Nephron progenitor cell (in vitro differentiated cells): ENCODE measurements at regions not wholly inside any gene's neighbourhood (a gene's known extent, or its start where the extent isn't known, plus 50 kb on each side); places are given as distances from the start of the nearest gene placed in this dataset.

Experiments used
- DNase-seq: peaks from one replicate; pipeline ENCODE4 v3.0.0; 2021
- H3K27ac Mint-ChIP-seq: 2 replicates; pipeline ENCODE4 v1.8.0; 2021; ENCODE audit warnings: mild to moderate bottlenecking, moderate library complexity, mixed read lengths
- H3K27me3 Mint-ChIP-seq: 2 replicates; pipeline ENCODE4 v1.8.0; 2021; ENCODE audit warnings: mild to moderate bottlenecking, low read depth, mixed read lengths; ENCODE audit not compliant: poor library complexity
- H3K36me3 Mint-ChIP-seq: 2 replicates; pipeline ENCODE4 v1.8.0; 2021; ENCODE audit warnings: low read depth, mixed read lengths
- H3K4me1 Mint-ChIP-seq: 2 replicates; pipeline ENCODE4 v1.8.0; 2021; ENCODE audit warnings: mixed read lengths
- H3K4me3 Mint-ChIP-seq: 2 replicates; pipeline ENCODE4 v1.8.0; 2021; ENCODE audit warnings: mild to moderate bottlenecking, moderate library complexity, mixed read lengths
- H3K9me3 Mint-ChIP-seq: 2 replicates; pipeline ENCODE4 v1.8.0; 2021; ENCODE audit warnings: mild to moderate bottlenecking, moderate library complexity, mixed read lengths
- TF ChIP-seq, protein P1 (sequence below): fragments of 200-600 bp; sonication (generic); IDR thresholded peaks from 2 replicates; pipeline ENCODE4 v1.5.0; 2021; ENCODE audit warnings: antibody characterized with exemption

DNA sequence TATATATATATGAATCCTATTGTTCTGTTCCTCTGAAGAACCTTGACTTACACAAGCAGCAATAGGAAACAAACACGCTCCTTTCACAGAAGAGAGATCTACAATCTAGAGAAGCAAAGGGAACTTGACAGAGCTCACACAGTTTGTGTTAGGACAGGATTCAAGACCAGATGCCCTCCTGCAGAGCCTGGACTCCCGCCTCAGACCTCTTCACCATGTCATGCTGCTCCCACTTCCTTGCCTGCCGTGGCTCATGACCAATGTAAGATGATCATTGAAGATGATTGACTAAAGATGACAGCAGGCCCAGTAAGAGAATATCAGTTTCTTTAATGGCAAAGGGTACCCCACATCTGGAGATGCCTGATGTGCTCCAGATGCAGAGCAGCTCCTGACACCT is 111.2 kb upstream of the AGAP1 start:
- Mint-ChIP-seq H3K27ac (no peak overlapping the region), H3K4me1 (no peaks in the 10 kb centered on the region), H3K9me3 (no peaks in the 10 kb centered on the region), H3K27me3 (peaks cover 9% of the 10 kb centered on the region), H3K4me3 (no peak overlapping the region), H3K36me3 (no peaks in the 10 kb centered on the region)
- DNase-seq, result no peak
- TF ChIP-seq, protein P1, sequence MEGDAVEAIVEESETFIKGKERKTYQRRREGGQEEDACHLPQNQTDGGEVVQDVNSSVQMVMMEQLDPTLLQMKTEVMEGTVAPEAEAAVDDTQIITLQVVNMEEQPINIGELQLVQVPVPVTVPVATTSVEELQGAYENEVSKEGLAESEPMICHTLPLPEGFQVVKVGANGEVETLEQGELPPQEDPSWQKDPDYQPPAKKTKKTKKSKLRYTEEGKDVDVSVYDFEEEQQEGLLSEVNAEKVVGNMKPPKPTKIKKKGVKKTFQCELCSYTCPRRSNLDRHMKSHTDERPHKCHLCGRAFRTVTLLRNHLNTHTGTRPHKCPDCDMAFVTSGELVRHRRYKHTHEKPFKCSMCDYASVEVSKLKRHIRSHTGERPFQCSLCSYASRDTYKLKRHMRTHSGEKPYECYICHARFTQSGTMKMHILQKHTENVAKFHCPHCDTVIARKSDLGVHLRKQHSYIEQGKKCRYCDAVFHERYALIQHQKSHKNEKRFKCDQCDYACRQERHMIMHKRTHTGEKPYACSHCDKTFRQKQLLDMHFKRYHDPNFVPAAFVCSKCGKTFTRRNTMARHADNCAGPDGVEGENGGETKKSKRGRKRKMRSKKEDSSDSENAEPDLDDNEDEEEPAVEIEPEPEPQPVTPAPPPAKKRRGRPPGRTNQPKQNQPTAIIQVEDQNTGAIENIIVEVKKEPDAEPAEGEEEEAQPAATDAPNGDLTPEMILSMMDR, result no peak

DNA sequence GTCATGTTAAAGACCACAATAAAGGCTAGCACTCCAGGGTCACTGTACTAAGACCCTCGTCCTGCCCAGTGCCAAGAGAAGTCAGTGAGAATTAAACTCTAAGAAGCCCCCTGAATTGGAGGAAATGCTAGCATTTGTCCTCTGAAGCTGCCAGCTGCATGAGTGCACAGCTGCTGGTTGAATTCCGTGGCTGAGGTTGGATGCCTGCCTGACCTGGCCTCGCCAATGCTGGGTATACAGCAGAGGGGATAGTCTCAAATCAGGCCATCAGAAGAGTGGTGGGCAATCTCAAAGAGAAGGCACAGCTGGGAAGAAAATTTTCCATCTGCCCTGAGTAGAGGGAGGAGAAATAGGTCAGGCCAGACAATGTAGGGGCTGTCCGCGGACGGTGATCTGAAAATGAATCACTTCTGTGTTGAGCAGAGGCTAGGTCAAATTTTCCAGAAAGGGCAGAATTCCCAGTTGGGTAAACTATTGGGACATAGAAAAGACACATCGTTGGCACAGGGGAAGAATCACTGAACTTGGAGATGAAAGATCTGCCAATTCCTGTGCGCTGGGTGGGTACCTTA is 110.5 kb upstream of the AGAP1 start:
- no peaks in the 10 kb centered on the region for H3K36me3 Mint-ChIP-seq
- no peak for DNase-seq
- no peak overlapping the region for H3K27ac Mint-ChIP-seq
- H3K9me3 Mint-ChIP-seq, result no peaks in the 10 kb centered on the region
- TF ChIP-seq, protein P1, result no peak
- H3K4me1 Mint-ChIP-seq, result no peaks in the 10 kb centered on the region
- H3K4me3 Mint-ChIP-seq, result no peak overlapping the region
- H3K27me3 Mint-ChIP-seq, result peaks cover 3% of the 10 kb centered on the region

DNA sequence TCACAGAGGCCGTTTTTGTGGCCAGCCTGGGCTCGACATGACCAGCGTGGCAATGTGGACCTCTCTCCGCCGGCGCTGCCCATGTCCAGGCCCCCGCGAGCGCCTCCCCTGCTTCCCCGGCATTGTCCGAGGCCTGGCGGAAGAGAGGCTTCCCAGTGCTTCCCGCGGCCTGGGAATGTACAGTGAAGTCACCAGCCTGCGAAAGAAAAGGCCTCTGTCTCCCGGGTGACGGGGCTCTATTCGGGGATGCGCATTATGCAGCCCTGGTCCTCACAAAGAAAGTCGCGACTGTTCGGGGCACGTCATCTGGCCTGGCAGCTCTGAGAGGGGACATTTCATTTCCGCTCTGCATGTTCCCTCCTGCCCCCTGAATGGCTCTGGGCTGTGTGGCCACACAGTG is 109.2 kb upstream of the AGAP1 start:
- peaks cover 3% of the 10 kb centered on the region for H3K27me3 Mint-ChIP-seq
- H3K27ac Mint-ChIP-seq, result no peak overlapping the region
- no peaks in the 10 kb centered on the region for H3K9me3 Mint-ChIP-seq
- H3K36me3 Mint-ChIP-seq, result no peaks in the 10 kb centered on the region
- DNase-seq, result no peak
- no peak overlapping the region for H3K4me3 Mint-ChIP-seq
- H3K4me1 Mint-ChIP-seq, result no peaks in the 10 kb centered on the region
- TF ChIP-seq, protein P1, result no peak

DNA sequence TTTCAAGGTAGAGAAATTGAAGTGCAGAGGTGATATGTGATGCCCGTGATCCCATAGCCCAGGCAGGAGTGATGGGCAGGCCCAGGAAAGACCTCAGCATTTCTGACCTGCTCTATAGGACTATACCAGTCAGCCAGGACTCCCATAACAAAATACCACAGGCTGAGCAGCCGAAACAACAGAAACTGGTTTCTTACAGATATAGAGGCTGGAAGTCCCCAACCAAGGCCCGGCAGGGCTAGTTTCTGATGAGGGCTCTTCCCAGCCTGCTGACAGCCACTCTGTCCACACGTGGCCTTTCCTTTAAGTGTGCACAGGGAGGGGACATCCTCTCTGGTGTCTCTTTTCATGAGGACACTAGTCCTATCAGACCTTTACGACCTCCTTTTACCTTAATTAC is 104.2 kb upstream of the AGAP1 start:
- Mint-ChIP-seq H3K9me3 (peaks cover 3% of the 10 kb centered on the region), H3K4me3 (no peak overlapping the region), H3K27ac (no peak overlapping the region), H3K4me1 (peaks cover 5% of the 10 kb centered on the region), H3K27me3 (peaks cover 7% of the 10 kb centered on the region), H3K36me3 (no peaks in the 10 kb centered on the region)
- DNase-seq, result no peak
- TF ChIP-seq, protein P1, result no peak

DNA sequence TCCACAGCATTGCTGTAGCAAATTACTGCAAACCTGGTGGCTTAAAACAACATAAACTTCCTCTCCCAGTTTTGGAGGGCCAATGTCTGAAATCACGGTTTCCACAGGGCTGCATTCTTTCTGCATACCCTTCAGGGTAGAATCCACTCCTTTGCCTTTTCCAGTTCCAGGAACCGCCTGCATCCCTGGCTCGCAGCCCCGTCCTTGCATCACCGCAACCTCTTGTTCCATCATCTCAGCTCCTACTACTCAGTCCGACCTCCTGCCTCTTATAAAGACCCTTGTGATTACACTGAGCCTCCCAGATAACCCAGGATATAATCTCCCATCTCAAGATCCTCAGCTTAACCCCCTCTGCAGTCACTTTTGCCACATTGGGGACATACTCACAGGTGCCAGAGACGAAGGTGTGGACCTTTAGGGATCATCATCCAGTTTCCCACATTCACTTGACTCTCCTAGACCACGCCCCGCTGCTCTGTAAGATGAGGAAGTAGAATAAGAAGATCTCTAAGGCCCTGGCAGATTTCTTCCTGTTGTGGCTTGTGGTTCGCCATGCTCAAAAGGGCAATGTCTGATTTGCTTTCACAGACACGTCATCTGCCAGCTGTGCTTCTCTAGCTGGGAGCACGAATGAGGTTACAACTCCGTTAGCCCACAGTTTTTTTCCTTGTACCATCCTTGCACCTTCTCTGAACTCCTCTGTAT is 103.6 kb upstream of the AGAP1 start:
- peaks cover 3% of the 10 kb centered on the region for H3K9me3 Mint-ChIP-seq

More for the DNA sequence above, 103.6 kb upstream of the AGAP1 start:
- Mint-ChIP-seq H3K27me3 (peaks cover 7% of the 10 kb centered on the region), H3K4me3 (no peak overlapping the region), H3K4me1 (peaks cover 5% of the 10 kb centered on the region), H3K27ac (peak overlapping the region; percentile 12), H3K36me3 (no peaks in the 10 kb centered on the region)
- no peak for DNase-seq
- TF ChIP-seq, protein P1, result no peak
